Stimulated activated CD8-positive, alpha-beta memory T cell treated with anti-CD3 and anti-CD28 coated beads, Interleukin-7, amount 100 ng/mL, for 24 hours (primary cell): ENCODE measurements at regions not wholly inside any gene's neighbourhood (a gene's known extent, or its start where the extent isn't known, plus 50 kb on each side); places are given as distances from the start of the nearest gene placed in this dataset.
"Not testable (repeated sequence)": the region's sequence is repeated elsewhere in the genome, so short reads cannot be mapped to it uniquely, and the experiment has no call there.

Experiments used
- DNase-seq: peaks from one replicate; pipeline ENCODE4 v3.0.0-alpha.2; 2020; ENCODE audit warnings: low read depth

DNA sequence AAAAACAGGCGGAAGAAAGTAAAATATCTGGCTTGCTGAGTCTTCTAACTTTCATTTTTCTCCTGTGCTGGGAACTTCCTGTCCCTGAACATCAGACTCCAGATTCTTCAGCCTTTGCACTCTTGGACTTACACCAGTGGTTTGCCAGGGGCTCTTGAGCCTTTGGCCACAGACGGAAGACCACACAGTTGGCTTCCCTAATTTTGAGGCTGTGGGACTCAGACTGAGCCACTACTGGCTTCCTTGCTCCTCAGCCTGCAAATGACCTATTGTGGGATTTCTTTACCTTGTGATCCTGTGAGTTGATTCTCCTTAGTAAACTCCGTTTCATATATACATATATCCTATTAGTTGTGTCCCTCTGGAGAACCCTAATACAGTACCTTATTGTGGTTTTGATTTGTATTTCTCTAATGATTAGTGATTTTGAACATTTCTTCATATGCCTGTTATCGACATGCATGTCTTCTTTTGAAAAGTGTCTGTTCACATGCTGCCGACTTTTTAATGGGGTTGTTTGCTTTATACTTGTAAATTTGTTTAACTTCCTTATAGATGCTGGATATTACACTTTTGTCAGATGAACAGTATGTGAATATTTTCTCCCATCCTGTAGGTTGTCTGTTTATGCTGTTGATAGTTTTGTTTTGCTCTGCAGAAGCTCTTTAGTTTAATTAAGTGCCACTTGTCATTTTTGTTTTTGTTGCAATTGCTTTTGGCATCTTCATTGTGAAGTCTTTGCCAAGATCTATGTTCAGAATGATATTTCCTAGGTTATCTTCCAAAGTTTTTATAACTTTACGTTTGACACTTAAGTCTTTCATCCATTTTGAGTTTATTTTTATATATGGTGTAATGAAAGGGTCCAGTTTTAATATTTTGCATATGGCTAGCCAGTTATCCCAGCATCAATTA, 348.8 kb upstream of the SETBP1 start:
- no peak for DNase-seq

DNA sequence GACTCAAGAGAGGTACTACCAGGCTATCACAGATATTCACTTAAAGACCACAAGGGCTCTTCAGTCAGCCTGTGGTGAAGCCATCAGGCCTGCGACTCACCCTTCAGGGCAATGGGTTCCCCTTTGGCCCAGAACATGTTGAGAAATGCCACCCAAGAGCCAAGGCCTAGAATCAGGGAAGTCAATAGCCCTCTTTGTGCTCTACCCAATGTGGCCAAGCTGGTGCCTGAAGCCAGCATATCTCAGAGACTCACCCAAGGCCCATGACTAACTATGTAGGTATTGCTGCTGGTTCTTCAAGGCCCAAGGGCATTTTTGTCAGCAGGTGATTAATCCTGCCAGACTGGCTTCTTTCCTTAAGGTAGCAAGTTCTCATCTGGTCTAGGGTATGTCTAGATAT, 338.9 kb upstream of the SETBP1 start:
- no peak for DNase-seq

DNA sequence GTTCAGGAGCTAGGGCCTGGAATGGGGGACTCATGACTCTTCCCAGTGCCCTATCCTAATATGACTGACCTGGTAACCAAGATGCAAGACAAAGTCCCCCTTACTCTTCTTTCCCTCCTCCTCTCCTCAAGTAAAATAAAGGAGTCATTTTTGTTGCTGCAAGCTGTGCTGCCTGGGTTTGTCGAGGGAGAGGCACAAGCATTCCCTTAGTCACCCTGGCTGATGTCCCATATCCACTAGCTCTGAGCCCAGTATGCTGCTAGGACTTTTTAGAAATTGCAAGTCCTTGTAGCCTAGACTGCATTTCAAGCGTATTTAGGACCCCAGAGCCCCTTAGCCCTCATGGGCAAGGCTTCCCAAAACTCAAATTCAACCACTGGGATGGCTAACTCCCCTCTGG, 338.5 kb upstream of the SETBP1 start:
- no peak for DNase-seq

DNA sequence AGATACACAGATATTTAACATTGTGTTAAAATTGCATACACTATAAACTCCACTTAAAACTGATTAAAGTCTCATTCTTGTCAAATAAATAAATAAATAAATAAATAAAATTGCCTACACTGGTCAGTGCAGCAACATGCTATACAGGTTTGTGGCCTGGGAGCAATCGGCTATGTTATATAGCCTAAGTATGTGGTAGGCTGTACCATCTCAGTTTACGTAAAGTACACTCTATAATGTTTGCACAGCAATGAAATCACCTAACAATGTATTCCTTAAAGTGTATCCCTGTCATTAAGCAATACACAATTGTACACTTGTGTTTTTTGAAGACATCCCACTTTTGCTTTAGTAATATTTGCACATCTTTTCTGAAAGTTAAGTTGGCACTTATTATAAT, 337.7 kb upstream of the SETBP1 start:
- no peak for DNase-seq

DNA sequence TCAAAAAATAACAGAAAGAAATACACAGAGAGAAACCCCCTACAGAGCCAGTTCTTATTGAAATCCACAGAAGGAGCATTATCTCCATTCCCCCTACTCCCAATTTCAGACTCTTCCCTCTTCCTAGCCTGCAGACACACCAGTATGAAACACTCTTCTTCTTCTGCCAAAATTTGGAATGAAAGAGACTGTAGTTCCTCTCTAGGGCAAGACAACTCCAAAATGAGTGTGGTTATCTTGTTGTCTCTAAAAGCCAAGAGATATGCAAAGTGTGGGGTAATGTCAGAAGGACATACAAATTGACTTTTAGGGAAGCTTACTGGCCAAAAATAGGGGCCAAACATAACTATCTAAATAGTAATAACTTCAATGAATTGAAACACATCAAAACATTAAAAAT, 337.1 kb upstream of the SETBP1 start:
- DNase-seq = no peak

DNA sequence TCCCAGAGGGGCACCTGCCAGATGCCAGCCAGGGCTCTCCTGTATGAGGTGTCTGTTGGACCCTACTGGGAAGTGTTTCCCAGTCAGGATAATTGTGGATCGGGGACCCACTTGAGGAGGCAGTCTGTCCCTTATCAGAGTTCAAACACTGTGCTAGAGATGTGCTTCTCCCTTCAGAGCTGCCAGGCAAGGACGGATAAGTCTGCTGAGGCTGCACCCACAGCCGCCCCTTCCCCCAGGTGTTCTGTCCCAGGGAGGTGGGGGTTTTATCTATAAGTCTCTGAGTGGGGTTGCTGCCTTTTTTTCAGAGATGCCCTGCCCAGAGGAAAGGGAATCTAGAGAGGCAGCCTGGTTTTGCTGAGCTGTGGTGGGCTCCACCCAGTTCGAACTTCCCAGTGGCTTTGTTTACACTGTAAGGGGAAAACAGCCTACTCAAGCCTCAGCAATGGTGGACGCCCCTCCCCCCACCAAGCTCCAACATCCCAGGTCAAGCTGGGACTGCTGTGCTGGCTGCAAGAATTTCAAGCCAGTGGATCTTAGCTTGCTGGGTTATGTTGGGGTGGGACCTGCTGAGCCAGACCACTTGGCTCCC, 324.0 kb upstream of the SETBP1 start:
- DNase-seq = no peak

DNA sequence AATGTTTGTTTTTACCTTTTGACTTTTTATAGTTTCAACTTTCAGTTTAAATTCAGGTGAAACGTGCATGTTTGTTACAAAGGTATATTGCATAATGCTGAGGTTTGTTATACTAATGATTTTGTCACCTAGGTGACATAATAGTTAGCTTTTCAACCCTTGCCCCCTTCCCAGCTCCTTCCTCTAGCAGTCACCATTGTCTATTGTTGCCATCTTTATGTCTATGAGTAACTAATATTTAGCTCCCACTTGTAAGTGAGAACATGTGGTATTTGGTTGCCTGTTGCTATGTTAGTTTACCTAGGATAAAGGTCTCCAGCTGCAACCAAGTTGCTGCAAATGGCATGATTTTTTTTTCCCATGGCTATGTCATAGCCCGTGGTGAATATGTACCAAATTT, 322.3 kb upstream of the SETBP1 start:
- no peak for DNase-seq

DNA sequence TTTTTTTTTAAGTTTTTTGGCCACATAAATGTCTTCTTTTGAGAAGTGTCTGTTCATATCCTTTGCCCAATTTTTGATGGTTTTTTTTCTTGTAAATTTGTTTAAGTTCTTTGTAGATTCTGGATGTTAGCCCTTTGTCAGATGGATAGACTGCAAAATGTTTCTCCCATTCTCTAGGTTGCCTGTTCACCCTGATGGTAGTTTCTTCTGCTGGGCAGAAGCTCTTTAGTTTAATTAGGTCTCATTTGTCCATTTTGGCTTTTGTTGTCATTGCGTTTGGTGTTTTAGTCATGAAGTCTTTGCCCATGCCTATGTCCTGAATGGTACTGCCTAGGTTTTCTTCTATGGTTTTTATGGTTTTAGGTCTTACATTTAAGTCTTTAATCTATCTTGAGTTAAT, 320.9 kb upstream of the SETBP1 start:
- not testable (repeated sequence) for DNase-seq

DNA sequence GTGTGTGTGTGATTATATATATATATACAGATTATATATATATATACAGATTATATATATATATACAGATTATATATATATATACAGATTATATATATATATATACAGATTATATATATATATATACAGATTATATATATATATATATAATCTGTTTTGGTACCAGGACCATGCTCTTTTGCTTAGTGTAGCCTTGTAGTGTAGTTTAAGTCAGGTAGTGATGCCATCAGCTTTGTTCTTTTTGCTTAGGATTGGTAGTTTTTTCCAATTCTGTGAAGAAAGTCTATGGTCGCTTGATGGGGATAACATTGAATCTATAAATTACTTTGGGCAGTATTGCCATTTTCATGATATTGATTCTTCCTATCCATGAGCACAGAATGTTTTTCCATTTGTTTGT, 318.5 kb upstream of the SETBP1 start:
- DNase-seq = not testable (repeated sequence)

DNA sequence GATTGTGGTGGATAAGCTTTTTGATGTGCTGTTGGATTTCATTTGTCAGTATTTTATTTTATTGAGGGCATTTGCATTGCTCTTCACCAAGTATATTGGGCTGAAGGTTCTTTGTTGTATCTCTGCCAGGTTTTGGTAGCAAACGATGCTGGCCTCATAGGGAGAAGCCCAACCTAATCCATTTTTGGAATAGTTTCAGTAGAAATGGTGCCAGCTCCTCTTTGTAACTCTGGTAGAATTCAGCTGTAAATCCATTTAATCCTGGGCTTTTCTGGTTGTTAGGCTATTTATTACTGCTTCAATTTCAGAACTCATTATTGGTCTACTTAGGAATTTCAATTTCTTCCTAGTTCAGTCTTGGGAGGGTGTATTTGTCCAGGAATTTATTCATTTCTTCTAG, 309.8 kb upstream of the SETBP1 start:
- DNase-seq = no peak

DNA sequence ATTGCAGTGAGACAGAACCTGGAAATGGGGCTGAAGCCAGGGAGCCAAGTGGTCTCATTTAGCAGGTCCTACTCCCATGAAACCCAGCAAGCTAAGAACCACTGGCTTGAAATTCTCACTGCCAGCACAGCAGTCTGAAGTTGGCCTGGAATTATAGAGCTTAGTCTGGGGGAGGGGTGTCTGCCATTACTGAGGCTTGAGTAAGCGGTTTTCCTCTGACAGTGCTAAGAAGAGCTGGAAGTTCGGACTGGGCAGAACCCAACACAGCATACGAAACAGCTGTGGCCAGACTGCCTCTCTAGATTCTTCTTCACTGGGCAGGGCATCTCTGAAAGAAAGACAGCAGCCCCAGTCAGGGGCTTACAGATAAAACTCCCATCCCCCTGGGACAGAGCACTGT, 305.7 kb upstream of the SETBP1 start:
- DNase-seq = no peak

- DNase-seq = no peak
These were observed 294.3 kb upstream of the SETBP1 start for GRCh38 chr18:44386401-44386800.

GRCh38 chr18:44388329-44388728, 292.4 kb upstream of the SETBP1 start:
- no peak for DNase-seq

GRCh38 chr18:44392933-44393332, 287.8 kb upstream of the SETBP1 start:
- no peak for DNase-seq

GRCh38 chr18:44393406-44393805, 287.3 kb upstream of the SETBP1 start:
- DNase-seq = no peak

DNA sequence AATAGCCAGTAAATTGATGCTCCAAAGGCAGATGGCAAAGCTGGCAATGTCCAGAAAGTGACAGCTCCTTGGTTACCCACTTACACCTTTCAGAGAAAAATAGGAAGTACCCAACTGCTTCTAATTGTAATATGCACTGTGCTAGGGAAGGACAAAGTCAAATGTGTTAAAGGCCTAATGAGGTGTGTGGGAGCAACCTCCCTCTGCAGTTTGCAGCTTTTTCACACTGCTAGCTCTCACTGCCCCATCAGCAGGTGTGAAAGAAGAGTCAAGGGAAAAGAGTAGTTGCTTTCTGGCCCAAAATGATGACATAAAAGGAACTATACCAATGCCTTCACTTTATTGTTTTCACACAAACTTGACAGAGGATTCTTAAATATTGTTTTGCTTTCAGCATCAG, 284.1 kb upstream of the SETBP1 start:
- no peak for DNase-seq

- DNase-seq = no peak
These were observed 271.6 kb upstream of the SETBP1 start for GRCh38 chr18:44409071-44409470.

DNA sequence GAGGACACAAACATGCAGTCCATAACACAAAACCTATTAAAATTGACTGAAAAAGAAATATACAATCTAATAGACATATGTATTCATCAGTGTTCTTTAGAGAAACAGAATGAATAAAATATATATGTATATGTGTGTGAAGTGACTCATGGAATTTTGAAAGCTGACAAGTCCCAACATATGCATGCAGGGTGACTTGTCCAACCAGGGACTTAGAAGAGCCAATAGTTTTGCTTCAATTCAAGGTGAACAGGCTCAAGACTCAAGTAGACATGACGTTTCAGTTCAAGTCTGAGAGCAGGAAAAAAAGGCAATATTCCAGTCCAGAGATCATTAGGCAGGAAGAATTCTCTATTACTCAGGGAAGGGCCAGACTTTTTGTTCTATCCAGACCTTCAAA, 271.2 kb upstream of the SETBP1 start:
- DNase-seq = no peak

- no peak for DNase-seq
These were observed 269.9 kb upstream of the SETBP1 start for GRCh38 chr18:44410740-44411139.

- DNase-seq = no peak
These were observed 269.3 kb upstream of the SETBP1 start for GRCh38 chr18:44411262-44411905.

DNA sequence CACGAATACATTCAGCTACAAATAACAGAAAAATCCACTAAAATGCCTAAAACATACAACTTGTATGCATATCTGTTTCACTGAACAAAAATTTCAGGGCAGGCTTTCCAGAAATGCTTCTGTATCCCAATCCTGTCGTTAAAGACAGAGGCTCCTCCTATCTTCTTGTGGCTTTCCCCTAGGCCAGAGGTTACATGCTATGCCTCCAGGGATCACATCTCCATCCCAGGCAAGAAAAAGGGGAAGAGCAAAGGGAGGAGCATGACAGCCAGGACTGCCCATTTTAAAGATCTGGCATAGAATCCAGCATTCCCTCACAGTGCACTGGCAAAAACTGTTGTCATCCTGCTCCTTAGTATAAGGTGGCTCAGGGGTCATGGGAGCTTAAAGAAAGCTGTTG, 268.7 kb upstream of the SETBP1 start:
- no peak for DNase-seq

DNA sequence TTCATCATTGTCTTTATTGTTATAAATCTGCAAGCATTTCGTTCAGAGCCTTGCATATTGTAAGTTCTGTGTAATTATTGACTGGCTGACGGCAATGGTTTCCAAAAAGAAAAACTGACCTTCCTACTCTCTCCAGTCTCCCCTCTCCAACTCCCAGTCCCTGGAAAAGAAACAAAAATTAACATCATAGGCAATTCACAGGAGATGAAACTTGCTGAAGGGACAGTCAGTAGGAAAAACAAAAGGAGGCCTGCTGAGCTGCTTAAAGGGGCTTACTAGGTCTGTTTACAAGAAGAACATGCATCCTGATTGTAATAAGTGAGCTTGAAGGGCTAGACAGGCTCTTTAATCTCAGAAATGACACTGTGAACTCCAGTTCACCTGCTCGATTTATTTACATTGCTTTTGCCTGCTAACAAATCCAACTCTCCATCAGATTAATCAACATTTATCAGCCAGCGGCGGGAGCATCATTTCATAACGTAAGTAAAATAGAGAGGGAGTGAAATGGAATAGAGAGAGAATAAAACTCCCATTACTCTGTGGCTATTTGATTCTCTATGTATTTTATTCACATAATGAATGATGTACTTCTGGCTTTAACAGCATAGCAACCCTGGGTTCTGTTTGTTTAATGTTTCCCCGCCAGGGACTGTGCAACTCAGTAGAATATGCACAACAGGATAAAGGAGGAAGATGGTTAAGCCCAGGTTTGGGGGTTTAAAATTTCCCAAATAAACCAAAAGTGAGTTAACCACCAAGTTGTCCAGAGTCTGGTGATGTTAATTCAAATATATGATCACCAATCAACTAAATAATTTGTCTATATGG, 256.7 kb upstream of the SETBP1 start:
- DNase-seq = no peak
